RWPE1 (cell line): ENCODE measurements at regions not wholly inside any gene's neighbourhood (a gene's known extent, or its start where the extent isn't known, plus 50 kb on each side); places are given as distances from the start of the nearest gene placed in this dataset.
A peak's percentile ranks its signal among the peaks of the same experiment; 100 is the strongest.

ENCODE experiments used
- CTCF ChIA-PET: fragments of 350-600 bp; sonication (Branson Sonifier 250); formaldehyde crosslinking; extraction: SDS; loops from one replicate; lab custom pipeline; 2021; lab: Yijun Ruan, JAX
- POLR2A ChIA-PET: fragments of 400-600 bp; formaldehyde crosslinking; extraction: SDS; loops from one replicate; lab custom pipeline; 2020; ENCODE audit warnings: antibody characterized with exemption; ENCODE audit not compliant: low non-redundant PET; lab: Yijun Ruan, JAX
- DNase-seq: peaks from one replicate; pipeline ENCODE4 v3.0.0; 2012; ENCODE audit warnings: low spot score
- H3K27ac ChIP-seq: fragments of 450-650 bp; 2 replicates; pipeline ENCODE4 v1.5.1; 2017
- CTCF ChIP-seq: fragments of 450-650 bp; conservative IDR thresholded peaks from 2 replicates; pipeline ENCODE4 v1.5.1; 2017; ENCODE audit warnings: low read depth, mild to moderate bottlenecking

GRCh38 chr11:38300570-38300969 lies 1702.5 kb upstream of the RAG2 start:
- TF ChIP-seq CTCF = no peak
- CTCF ChIA-PET = no interaction called here

GRCh38 chr11:38296211-38296776 lies 1698.3 kb upstream of the RAG2 start:
- CTCF ChIA-PET = no interaction called here
- H3K27ac ChIP-seq = no peak overlapping the region
- no peak for DNase-seq
- POLR2A ChIA-PET = no interaction called here
- TF ChIP-seq CTCF = no peak

More at GRCh38 chr11:38300570-38300969, 1702.5 kb upstream of the RAG2 start:
- H3K27ac ChIP-seq = no peak overlapping the region
- POLR2A ChIA-PET = no interaction called here
- DNase-seq = no peak

- CTCF ChIA-PET = no interaction called here
- H3K27ac ChIP-seq = no peak overlapping the region
- TF ChIP-seq CTCF = no peak
- DNase-seq = no peak
- POLR2A ChIA-PET = no interaction called here
These were observed 1684.7 kb upstream of the RAG2 start for GRCh38 chr11:38282718-38283117.

- H3K27ac ChIP-seq = no peak overlapping the region
- ChIA-PET POLR2A (no interaction called here), CTCF (no interaction called here)
- no peak for DNase-seq
- TF ChIP-seq CTCF = no peak
These were observed 1680.6 kb upstream of the RAG2 start for GRCh38 chr11:38278457-38279141.

- peak; percentile 1 for DNase-seq
- no peak for TF ChIP-seq CTCF
- ChIA-PET CTCF (no interaction called here), POLR2A (no interaction called here)
- H3K27ac ChIP-seq = no peak overlapping the region
These were observed 1676.0 kb upstream of the RAG2 start for GRCh38 chr11:38274031-38274430.

GRCh38 chr11:38272376-38272775 lies 1674.3 kb upstream of the RAG2 start:
- DNase-seq = no peak
- ChIA-PET CTCF (no interaction called here), POLR2A (no interaction called here)
- H3K27ac ChIP-seq = no peak overlapping the region
- TF ChIP-seq CTCF = no peak
